HG03135 (cell line): ENCODE measurements at regions not wholly inside any gene's neighbourhood (a gene's known extent, or its start where the extent isn't known, plus 50 kb on each side); places are given as distances from the start of the nearest gene placed in this dataset.

Experiments
- ATAC-seq: cut with Tn5 transposase; IDR thresholded peaks from one replicate; pipeline ENCODE4 v1.9.1; 2021; ENCODE audit warnings: mild to moderate bottlenecking, moderate library complexity; ENCODE audit not compliant: unreplicated experiment

GRCh38 chr2:198712485-198712884 lies 745.3 kb downstream of the SATB2 start:
- no peak for ATAC-seq

DNA sequence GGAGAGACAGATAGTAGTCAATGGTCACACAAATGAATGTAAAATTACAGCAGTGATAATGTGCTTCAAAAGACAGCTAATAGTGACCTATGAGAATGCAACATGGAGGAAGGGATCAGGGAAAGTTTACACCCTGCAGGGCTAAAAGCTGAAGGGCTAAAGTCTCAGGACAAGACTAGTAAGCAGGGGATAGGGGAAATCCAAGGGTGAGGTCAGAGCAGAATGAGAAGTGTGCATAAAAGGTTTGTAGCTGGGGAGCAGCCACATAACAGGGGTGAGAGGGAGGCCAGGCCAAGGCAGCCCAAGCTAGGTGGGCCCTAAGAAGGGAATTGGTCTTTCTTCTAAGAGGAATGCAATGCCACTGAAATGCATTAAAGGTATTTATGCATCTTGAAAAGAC lies 746.3 kb downstream of the SATB2 start:
- ATAC-seq, result no peak

DNA sequence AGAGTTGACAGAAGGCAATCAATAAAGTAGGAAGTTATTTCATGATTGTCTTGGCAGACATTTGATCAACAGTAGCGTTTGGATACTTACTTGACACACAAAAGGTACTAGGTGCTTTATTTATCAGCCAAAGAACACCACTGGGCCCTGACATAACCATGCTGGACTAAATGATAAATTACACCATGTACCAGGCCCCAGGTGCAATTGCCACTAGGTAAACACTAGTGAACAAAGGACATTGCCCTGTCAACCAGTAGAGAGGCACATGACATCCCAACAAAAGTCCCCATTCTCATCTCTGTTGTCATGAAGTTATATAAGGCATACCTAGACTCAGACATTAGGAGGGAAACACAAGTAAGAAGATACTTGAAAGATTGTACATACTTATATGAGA lies 747.2 kb downstream of the SATB2 start:
- no peak for ATAC-seq

- ATAC-seq, result no peak
Measured at GRCh38 chr2:198706476-198707082, 751.2 kb downstream of the SATB2 start.

DNA sequence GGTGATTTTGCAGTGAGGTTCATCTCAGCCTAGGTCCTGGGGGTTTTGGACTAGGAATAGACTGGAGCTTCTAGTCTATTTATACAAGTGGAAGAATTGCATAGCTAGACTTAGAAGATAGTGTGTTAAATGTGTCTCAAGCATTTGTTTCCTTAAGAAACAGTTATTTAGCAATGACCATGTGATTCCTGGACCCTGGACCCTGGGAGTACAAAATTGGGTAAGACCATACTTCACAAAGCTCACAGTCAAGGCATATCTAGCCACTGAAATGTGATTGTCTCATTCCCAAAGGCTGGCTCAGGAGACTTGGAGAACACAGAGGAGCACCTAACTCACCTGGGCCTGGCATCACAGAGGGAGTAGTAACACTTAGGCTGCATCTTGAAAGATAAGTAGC lies 754.5 kb downstream of the SATB2 start:
- no peak for ATAC-seq

GRCh38 chr2:198702796-198703195 lies 754.9 kb downstream of the SATB2 start:
- ATAC-seq, result no peak

DNA sequence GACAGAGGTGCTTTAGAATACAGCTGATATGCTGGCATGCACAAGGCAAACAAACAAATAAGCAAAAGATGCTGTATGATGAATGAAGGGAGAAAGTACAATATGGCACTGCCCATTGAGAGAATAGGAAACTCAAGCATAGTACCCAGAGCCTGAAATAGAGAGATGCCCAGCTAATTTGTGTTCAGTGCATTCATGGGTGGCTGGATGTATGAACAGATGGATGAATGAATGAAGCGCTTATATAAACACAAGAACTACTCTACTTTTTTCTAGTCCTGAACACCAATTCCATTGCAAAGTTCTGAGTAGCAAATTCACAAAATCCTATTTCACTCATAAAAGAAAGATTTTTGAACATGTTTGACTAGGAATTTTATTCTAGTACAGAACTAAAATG lies 756.3 kb downstream of the SATB2 start:
- no peak for ATAC-seq

DNA sequence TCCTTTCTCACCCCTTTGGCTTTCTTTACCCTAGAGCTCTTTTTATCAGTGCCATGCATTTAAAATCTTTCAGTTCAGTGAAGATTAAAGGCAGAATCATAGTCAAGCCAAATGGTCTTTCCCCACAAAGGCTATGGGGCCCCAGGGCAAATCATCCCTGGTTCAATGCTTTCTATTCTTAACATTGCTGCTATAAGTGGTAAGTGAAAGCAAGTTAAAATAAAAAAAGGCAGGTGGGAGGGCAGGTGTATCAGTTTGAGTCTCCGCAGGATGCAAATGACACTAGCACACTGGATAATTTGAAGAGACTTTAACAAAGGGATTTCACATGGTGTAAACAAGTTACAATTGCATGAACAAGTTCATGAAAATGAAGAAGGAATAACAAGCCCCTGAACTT lies 757.4 kb downstream of the SATB2 start:
- no peak for ATAC-seq

GRCh38 chr2:198698230-198698629 lies 759.5 kb downstream of the SATB2 start:
- ATAC-seq, result no peak

DNA sequence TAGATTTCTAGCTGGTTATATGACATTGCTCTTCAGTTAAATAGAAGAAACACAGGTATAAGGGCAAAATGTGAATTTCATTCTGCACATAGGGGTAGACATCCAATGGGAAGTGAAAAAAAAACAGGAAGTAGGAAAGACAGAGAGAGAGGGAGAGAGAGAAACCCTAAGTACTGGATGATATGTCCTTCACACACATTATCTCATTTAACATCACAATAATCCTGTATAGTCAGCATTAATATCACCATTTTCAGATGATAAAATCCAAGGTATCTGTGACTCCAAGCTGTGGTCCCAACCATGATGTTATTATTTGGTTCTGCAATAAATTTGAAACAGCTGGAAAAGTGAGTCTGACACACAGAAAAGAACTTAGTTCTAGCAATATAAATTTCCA lies 759.9 kb downstream of the SATB2 start:
- no peak for ATAC-seq

DNA sequence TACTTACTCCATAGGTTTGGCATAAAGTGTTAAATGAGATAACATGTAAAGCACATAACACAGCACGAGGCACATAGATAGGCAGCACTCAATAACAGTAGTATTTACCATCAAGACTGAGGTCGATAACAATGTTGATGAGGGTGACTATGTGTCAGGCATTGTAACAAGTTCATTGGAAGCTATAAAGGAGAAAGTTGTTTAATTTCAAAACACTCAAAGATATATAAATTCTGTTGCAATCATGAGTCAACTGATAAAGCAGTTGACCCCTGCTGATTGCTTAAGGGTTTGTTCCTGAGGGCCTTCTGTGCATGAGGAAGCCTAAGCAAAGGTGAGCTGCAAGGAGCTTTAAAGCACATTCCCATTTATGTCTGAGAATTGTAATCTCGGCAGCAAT lies 760.5 kb downstream of the SATB2 start:
- no peak for ATAC-seq

DNA sequence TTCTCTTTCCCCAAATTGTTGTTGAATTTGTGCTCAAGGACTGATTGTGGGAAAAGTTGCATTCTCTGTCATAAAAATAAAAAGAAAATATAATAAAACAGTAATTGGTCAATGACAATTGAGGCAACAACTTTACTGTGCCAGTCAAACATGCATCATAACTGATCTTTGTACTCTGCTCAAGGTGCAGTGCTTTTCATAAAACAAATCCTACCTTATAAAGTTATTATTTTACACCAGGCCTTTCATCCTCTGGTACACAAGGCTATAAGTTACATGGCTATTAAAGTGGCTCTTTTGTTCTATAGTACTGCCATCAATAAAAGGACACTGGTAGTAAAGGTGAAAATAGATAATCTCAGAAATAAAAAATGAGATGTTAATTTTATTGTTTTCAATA lies 761.9 kb downstream of the SATB2 start:
- ATAC-seq, result no peak

- no peak for ATAC-seq
Measured at GRCh38 chr2:198692907-198693510, 764.7 kb downstream of the SATB2 start.

DNA sequence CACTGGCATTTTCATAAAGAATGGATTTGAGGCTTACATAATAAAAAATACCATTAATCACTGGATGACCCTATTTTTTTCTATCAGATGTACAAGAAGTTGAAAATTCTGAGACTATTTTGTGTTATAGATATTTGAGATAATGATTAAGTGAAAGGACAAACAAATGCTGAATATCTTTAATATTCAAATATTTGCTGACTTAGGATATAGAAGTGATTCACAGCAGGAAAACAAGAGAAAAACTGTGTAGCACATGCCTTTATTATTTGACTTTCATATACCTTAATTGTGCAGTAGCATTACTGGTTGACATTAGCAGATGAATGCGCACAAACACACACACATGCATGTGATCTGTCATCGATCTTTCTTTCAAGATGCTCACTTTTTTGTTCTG lies 766.5 kb downstream of the SATB2 start:
- ATAC-seq, result no peak

DNA sequence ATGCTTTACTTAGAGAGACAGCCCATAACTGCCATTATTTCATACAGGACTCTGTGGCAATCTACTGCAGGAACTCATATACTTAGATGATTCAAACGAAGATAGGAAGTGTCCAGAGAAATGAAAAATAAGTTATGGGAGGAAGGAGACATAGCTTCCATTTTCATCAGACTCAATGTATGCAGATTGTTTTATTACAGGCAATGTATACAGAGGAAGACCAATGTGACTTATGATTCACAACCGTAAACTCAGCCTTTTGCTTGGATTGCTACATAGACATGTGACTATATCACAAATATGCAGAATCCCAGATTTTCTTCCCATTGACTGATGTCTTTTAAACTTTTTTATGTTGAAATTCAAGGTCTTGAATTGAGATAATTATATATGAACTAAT lies 793.4 kb downstream of the SATB2 start:
- no peak for ATAC-seq

GRCh38 chr2:198662905-198663304 lies 794.8 kb downstream of the SATB2 start:
- no peak for ATAC-seq

- ATAC-seq, result no peak
Measured at GRCh38 chr2:198660501-198660900, 797.2 kb downstream of the SATB2 start.

- ATAC-seq, result no peak
Measured at GRCh38 chr2:198659096-198659870, 798.5 kb downstream of the SATB2 start.

- no peak for ATAC-seq
Measured at GRCh38 chr2:198657512-198658121, 800.1 kb downstream of the SATB2 start.

DNA sequence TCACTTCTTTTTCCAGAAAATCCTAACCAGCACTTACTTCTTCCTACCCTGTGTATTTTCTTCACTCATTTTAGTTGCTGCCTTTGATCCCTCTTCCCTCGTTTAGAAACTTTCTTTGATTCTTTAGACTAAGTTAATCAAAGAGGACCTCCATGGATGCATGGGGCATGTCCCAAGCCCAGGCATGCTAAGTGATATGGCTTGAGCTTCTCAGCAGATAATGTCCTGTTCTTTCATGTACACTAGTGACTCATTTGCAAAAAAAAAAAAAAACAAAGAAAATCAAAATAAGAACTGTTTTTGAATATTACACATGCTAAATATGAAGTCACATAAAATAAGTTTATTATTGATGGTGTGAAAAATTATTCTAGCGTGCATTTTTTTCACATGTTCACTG lies 800.9 kb downstream of the SATB2 start:
- ATAC-seq, result no peak

DNA sequence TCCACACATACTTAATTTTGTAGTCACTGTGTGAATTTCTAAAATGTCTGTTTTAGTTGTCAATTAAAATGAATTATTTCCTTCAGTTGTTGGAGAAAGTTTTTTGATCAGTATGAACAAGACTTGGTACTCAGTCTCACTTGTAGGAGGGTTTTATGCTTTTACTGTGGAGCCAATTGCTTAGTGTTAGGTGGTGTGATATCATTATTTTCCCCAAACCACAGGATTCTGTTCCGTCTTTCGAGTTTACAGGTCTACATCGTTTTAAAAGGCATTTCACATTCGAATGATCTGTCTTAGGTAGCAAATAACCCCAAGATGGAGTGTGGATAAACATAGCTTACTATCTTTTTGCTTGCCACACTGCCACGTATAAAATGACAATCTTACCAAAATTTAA lies 803.1 kb downstream of the SATB2 start:
- no peak for ATAC-seq

GRCh38 chr2:198653311-198653710 lies 804.4 kb downstream of the SATB2 start:
- ATAC-seq, result no peak
